GM23338 (cell line): ENCODE measurements at regions not wholly inside any gene's neighbourhood (a gene's known extent, or its start where the extent isn't known, plus 50 kb on each side); places are given as distances from the start of the nearest gene placed in this dataset.

Experiments used
- ATAC-seq: fragments of 200-7000 bp; cut with Tn5 transposase; 3 replicates; pipeline ENCODE4 v1.9.1; 2020
- DNase-seq: peaks from one replicate; pipeline ENCODE4 v3.0.0-alpha.2; 2015; ENCODE audit warnings: low spot score
- H2AFZ ChIP-seq: fragments of 200-600 bp; sonication (generic); 2 replicates; pipeline ENCODE4 v1.8.0; 2016; ENCODE audit warnings: antibody characterized with exemption, mild to moderate bottlenecking, moderate library complexity
- H3F3A ChIP-seq: fragments of 200-600 bp; sonication (generic); replicated peaks from 2 replicates; pipeline ENCODE4 v1.8.0; 2017; ENCODE audit warnings: antibody characterized with exemption, mixed run types, low read depth
- H3K27ac ChIP-seq: fragments of 200-600 bp; sonication (generic); 2 replicates; pipeline ENCODE4 v1.6.1; 2016; ENCODE audit warnings: low read depth
- H3K27me3 ChIP-seq: fragments of 200-600 bp; sonication (generic); 2 replicates; pipeline ENCODE4 v1.8.0; 2016; ENCODE audit warnings: mild to moderate bottlenecking, mixed run types, moderate library complexity; ENCODE audit not compliant: insufficient read depth
- H3K36me3 ChIP-seq: fragments of 200-600 bp; sonication (generic); 2 replicates; pipeline ENCODE4 v1.8.0; 2016; ENCODE audit warnings: mild to moderate bottlenecking; ENCODE audit not compliant: insufficient read depth
- H3K4me1 ChIP-seq: fragments of 200-600 bp; sonication (generic); 2 replicates; pipeline ENCODE4 v1.8.0; 2016; ENCODE audit warnings: mild to moderate bottlenecking, moderate library complexity; ENCODE audit not compliant: insufficient read depth
- H3K4me2 ChIP-seq: fragments of 200-600 bp; sonication (generic); 2 replicates; pipeline ENCODE4 v1.7.1; 2017; ENCODE audit warnings: mixed run types
- H3K4me3 ChIP-seq: fragments of 200-600 bp; sonication (generic); 2 replicates; pipeline ENCODE4 v1.6.1; 2016; ENCODE audit warnings: mixed run types
- H3K79me2 ChIP-seq: fragments of 200-600 bp; sonication (generic); replicated peaks from 2 replicates; pipeline ENCODE4 v1.8.0; 2017; ENCODE audit warnings: mild to moderate bottlenecking; ENCODE audit not compliant: insufficient read depth
- H3K9me2 ChIP-seq: fragments of 200-600 bp; sonication (generic); 2 replicates; pipeline ENCODE4 v1.8.0; 2017; ENCODE audit not compliant: insufficient read depth
- H4K20me1 ChIP-seq: fragments of 200-600 bp; sonication (generic); replicated peaks from 2 replicates; pipeline ENCODE4 v1.8.0; 2017; ENCODE audit warnings: mild to moderate bottlenecking; ENCODE audit not compliant: insufficient read depth
- H3K27ac Mint-ChIP-seq: 2 replicates; pipeline ENCODE4 v1.8.0; 2020; ENCODE audit warnings: inconsistent platforms, mild to moderate bottlenecking, moderate library complexity, mixed read lengths
- H3K27me3 Mint-ChIP-seq: 3 replicates; pipeline ENCODE4 v1.8.0; 2022; ENCODE audit warnings: low read depth, mild to moderate bottlenecking, moderate library complexity, mixed read lengths, inconsistent platforms; ENCODE audit not compliant: insufficient read depth, poor library complexity
- H3K36me3 Mint-ChIP-seq: 3 replicates; pipeline ENCODE4 v1.8.0; 2021; ENCODE audit warnings: low read depth, mild to moderate bottlenecking, inconsistent platforms, moderate library complexity, mixed read lengths
- H3K4me1 Mint-ChIP-seq: 3 replicates; pipeline ENCODE4 v1.8.0; 2020; ENCODE audit warnings: mild to moderate bottlenecking, inconsistent platforms, mixed read lengths
- H3K4me3 Mint-ChIP-seq: 3 replicates; pipeline ENCODE4 v1.8.0; 2021; ENCODE audit warnings: moderate library complexity, mild to moderate bottlenecking, inconsistent platforms, mixed read lengths
- H3K9me3 Mint-ChIP-seq: 3 replicates; pipeline ENCODE4 v1.8.0; 2020; ENCODE audit warnings: moderate library complexity, mild to moderate bottlenecking, inconsistent platforms, mixed read lengths
- CREB1 ChIP-seq: fragments of 250-450 bp; sonication (Bioruptor Pico); IDR thresholded peaks from 2 replicates; pipeline ENCODE4 v1.5.0; 2020; ENCODE audit warnings: low read depth, mild to moderate bottlenecking, moderate library complexity
- CTCF ChIP-seq, 2 experiments: fragments of 200-600 bp in 1 of 2; sonication (generic) in 1 of 2; conservative IDR thresholded peaks; 2 replicates each; pipeline versions ENCODE4 v1.5.1 to v1.6.1; 2016 to 2017; ENCODE audit warnings: antibody characterized with exemption in 2 of 2, low read depth in 2 of 2, mild to moderate bottlenecking in 2 of 2, moderate library complexity in 1 of 2
- ETS1 ChIP-seq: IDR thresholded peaks from 2 replicates; pipeline ENCODE4 v1.6.1; 2016; ENCODE audit warnings: antibody characterized with exemption
- EZH2phosphoT487 ChIP-seq: fragments of 200-600 bp; sonication (generic); IDR thresholded peaks from one replicate; pipeline ENCODE4 v1.8.1; 2018; ENCODE audit warnings: antibody characterized with exemption; ENCODE audit not compliant: unreplicated experiment
- JUNB ChIP-seq: IDR thresholded peaks from one replicate; pipeline ENCODE4 v1.6.1; 2016; ENCODE audit warnings: antibody characterized with exemption; ENCODE audit not compliant: unreplicated experiment
- NANOG ChIP-seq: IDR thresholded peaks from 2 replicates; pipeline ENCODE4 v1.6.1; 2016; ENCODE audit warnings: antibody characterized with exemption, borderline replicate concordance
- POLR2AphosphoS5 ChIP-seq: IDR thresholded peaks from 2 replicates; pipeline ENCODE4 v1.6.1; 2016; ENCODE audit warnings: antibody characterized with exemption, low read depth
- ZNF114 ChIP-seq: fragments of 250-450 bp; sonication (Bioruptor Pico); IDR thresholded peaks from 2 replicates; pipeline ENCODE4 v1.5.0; 2020; ENCODE audit warnings: mild to moderate bottlenecking, moderate library complexity
- ZNF462 ChIP-seq: fragments of 250-450 bp; sonication (Bioruptor Pico); IDR thresholded peaks from 2 replicates; pipeline ENCODE4 v1.5.0; 2020; ENCODE audit warnings: mild to moderate bottlenecking, moderate library complexity

GRCh38 chr14:97748616-97749015 lies 951.4 kb downstream of the VRK1 start:
- Histone ChIP-seq H3K9me2 (peaks cover 14% of the 10 kb centered on the region), H3K36me3 (no peaks in the 10 kb centered on the region), H3K27me3 (no peaks in the 10 kb centered on the region), H3K4me3 (no peak overlapping the region), H2AFZ (no peak overlapping the region), H3K79me2 (no peaks in the 10 kb centered on the region), H3K4me1 (peaks cover 17% of the 10 kb centered on the region), H3K4me2 (no peak overlapping the region), H3F3A (no peaks in the 10 kb centered on the region), H3K27ac (no peak overlapping the region), H4K20me1 (no peaks in the 10 kb centered on the region)
- ATAC-seq (no peak), DNase-seq (no peak)
- TF ChIP-seq JUNB (no peak), ETS1 (no peak), EZH2phosphoT487 (no peak), NANOG (no peak), ZNF114 (CRISPR knock-in tag) (no peak), POLR2AphosphoS5 (no peak), ZNF462 (CRISPR knock-in tag) (no peak), CREB1 (CRISPR knock-in tag) (no peak), CTCF (conservative IDR thresholded peaks at IDR 0.05; ENCODE audit: low read depth in 2 of 2) (no peak)
- H3K36me3 Mint-ChIP-seq, result peaks cover 3% of the 10 kb centered on the region; the same call in 1 of the 3 replicates
- H3K27ac Mint-ChIP-seq, result no peak overlapping the region
- H3K4me3 Mint-ChIP-seq, result no peak overlapping the region
- H3K27me3 Mint-ChIP-seq, result no peaks in the 10 kb centered on the region
- H3K9me3 Mint-ChIP-seq, result no peaks in the 10 kb centered on the region
- peaks cover 26% of the 10 kb centered on the region for H3K4me1 Mint-ChIP-seq
